HG02970 (cell line): ENCODE measurements at regions not wholly inside any gene's neighbourhood (a gene's known extent, or its start where the extent isn't known, plus 50 kb on each side); places are given as distances from the start of the nearest gene placed in this dataset.
"Not testable (repeated sequence)": the region's sequence is repeated elsewhere in the genome, so short reads cannot be mapped to it uniquely, and the experiment has no call there.

ENCODE experiments used
- ATAC-seq: cut with Tn5 transposase; IDR thresholded peaks from one replicate; pipeline ENCODE4 v1.9.1; 2021; ENCODE audit warnings: mild to moderate bottlenecking, moderate library complexity, moderate number of reproducible peaks; ENCODE audit not compliant: unreplicated experiment, low FRiP score

GRCh38 chr3:191809326-191809949 lies 348.5 kb downstream of the PYDC2 start:
- no peak for ATAC-seq

- no peak for ATAC-seq
Observed at GRCh38 chr3:191813245-191813644, 352.3 kb downstream of the PYDC2 start.

DNA sequence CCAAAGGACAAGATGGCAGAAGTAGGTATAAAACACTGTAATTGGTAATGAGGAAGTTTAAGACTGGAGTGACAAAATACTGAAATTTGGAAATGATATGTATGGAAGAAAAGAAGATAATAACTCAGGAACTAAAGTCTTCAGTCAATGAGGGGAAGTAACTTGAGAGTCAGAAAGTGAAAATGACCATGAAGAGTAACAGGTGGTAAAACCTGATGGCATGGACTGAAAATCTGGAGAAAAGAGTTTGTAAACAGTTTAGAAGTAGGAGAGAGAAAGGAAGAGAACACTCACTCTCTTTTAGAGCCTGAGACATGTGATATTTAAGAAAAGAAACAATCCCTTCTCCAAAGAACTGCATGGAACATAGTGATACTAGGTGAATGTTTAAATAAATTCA lies 387.9 kb downstream of the PYDC2 start:
- no peak for ATAC-seq

- no peak for ATAC-seq
Observed at GRCh38 chr3:191859531-191859930, 398.6 kb downstream of the PYDC2 start.

- ATAC-seq: no peak
Observed at GRCh38 chr3:191869738-191870415, 408.9 kb downstream of the PYDC2 start.

DNA sequence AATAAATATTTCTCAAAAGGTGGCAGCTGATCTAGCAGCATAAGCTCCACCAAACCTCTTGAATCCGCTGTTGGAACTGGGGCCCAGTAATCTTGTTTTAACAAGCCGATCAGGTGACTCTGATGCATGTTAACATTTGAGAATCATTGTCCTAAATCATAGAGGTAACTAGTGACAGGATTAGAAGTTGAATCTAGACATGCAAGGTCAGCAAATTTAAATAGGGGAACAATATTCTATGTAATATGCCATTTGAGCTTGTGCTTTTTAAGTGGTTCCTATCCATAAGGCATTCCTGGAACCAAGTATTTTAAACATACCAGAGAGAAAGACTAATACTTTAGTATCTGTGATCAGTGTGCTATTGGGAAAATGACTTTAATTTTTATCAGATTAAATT lies 412.8 kb downstream of the PYDC2 start:
- ATAC-seq: no peak

DNA sequence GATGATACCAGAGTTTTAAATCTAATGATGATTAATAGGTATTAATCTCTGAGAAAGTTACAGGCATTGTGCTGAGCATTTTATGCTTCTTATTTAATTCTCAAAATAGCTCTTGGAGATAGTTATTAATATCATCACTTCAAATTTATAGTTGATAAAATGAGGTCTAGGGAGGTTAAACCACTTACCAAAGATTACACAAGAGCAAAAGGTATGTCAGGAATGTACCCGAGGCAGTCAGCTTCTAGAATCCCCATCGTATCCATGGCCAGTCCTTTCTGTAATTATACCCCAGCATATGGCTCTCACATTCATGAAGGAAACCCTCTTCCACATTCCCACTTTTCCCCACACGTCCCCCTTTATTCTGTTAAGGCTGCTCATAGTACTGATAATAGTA lies 421.3 kb downstream of the PYDC2 start:
- no peak for ATAC-seq

GRCh38 chr3:191884132-191884531 lies 423.2 kb downstream of the PYDC2 start:
- ATAC-seq: no peak

- no peak for ATAC-seq
Observed at GRCh38 chr3:191889106-191889505, 428.1 kb downstream of the PYDC2 start.

- ATAC-seq: no peak
Observed at GRCh38 chr3:191889756-191890155, 428.8 kb downstream of the PYDC2 start.

DNA sequence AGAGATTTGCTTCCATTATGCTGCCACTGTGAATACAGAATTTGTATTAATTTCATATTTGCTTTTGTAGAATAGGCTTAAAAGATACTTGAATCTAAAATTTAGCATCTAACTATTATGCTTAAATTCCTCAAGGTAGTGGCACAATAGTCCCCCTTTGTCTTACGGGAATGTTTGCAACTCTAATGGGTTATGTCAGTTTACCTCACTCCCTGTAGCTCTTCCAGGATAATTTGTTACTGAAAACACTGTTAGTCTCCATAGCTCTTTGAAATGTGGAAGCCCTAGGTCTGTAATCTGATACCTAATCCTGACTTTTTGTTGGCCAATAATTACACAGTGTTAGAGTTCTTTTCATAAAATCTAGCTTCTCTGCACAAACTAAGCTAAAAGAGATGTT lies 433.4 kb downstream of the PYDC2 start:
- ATAC-seq: no peak

GRCh38 chr3:191901741-191902140 lies 440.8 kb downstream of the PYDC2 start:
- no peak for ATAC-seq

GRCh38 chr3:191912616-191913204 lies 451.7 kb downstream of the PYDC2 start:
- ATAC-seq: no peak

- ATAC-seq: no peak
Observed at GRCh38 chr3:191915712-191916111, 454.7 kb downstream of the PYDC2 start.

DNA sequence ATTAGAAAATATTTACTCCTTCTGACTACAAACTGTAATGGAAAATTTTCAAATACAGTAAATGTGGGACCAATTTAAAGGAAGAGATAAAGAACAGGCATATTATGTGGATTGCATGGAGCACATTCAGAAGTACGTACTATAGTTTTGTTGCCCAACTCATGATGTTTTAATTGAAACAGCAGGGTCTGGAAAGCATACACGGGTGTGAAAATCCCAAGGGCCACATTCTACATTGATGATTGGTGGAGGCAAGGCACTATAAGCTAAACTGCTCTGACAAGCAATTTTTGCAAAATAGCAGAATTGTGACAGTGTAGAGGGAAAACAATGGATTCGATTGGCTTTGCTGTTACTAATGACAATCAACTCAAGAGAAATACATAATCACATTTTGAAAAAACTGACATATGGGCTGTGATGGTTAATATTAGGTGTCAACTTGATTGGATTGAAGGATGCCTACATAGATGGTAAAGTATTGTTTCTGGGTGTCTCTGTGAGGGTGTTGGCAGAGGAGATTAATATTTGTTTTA lies 458.6 kb downstream of the PYDC2 start:
- no peak for ATAC-seq

- no peak for ATAC-seq
Observed at GRCh38 chr3:191922570-191922969, 461.6 kb downstream of the PYDC2 start.

DNA sequence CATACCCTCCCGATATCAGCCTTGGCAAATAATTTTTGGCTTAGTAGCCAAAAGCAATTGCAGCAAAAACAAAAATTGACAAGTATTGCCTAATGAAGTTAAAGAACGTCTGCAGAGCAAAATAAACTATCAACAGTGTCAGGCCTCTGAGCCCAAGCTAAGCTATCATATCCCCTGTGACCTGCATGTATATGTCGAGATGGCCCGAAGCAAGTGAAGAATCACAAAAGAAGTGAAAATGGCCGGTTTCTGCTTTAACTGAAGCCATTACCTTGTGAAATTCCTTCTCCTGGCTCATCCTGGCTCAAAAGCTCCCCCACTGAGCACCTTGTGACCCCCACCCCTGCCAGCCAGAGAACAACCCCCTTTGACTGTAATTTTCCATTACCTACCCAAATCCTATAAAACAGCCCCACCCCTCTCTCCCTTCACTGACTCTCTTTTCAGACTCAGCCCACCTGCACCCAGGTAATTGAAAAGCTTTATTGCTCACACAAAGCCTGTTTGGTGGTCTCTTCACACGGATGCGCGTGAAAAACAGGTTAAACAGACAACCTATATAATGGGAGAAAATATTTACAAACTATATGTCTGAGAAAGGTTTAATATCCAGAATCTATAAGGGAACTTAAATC lies 466.3 kb downstream of the PYDC2 start:
- ATAC-seq: not testable (repeated sequence)

- not testable (repeated sequence) for ATAC-seq
Observed at GRCh38 chr3:191927998-191928397, 467.0 kb downstream of the PYDC2 start.

DNA sequence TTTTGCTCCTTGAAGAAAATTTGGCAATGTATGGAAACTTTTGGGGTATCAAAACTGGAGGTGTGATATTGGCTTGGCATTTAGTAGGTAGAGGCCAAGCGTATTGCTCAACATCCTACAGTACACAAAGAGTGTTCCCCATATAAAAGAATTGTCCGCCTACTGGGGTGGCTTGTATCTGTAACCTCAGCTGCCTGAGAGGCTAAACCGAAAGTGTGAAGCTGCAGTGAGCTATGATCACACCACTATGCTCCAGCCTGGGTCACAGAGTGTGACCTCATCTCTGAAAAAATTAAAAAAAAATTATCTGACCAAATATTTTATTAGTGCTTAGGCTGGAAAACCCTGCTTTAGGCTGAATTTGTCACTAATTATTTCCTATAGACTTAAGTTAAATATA lies 483.9 kb downstream of the PYDC2 start:
- no peak for ATAC-seq

- no peak for ATAC-seq
Observed at GRCh38 chr3:191952186-191952585, 491.2 kb downstream of the PYDC2 start.

DNA sequence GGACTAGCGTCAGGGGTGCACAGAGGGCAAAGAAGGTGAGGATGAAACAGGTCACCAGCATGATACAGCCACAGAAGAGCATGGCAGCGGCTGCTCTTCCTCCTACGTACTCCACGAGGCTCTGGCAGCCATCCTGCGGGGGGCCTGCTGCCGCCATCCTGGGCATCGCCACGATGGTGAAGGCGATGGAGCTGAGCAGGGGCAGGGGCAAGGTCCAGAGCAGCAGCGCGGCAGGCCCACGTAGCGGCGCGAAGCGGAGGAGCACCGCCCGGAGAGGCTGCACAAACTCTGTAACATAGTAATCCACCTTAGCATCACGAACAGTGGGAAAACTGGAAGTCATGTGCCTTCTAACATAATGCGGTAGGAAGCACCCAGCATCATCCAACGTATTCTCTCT lies 491.6 kb downstream of the PYDC2 start:
- ATAC-seq: no peak
